ENCODE measurements at regions not wholly inside any gene's neighbourhood (a gene's known extent, or its start where the extent isn't known, plus 50 kb on each side); places are given as distances from the start of the nearest gene placed in this dataset.
"Not testable (repeated sequence)": the region's sequence is repeated elsewhere in the genome, so short reads cannot be mapped to it uniquely, and the experiment has no call there.

GRCh38 chr5:6246820-6247437 is 131.4 kb downstream of the MED10 start:
- Histone ChIP-seq H3K9me3 (ENCODE audit: severe bottlenecking) (peaks cover 24% of the 10 kb centered on the region), H3K36me3 (no peaks in the 10 kb centered on the region), H3K27ac (no peak overlapping the region), H3K4me3 (ENCODE audit: low read depth, low read length) (no peak overlapping the region), H3K27me3 (ENCODE audit: insufficient read depth, low read depth, severe bottlenecking) (peaks cover 100% of the 10 kb centered on the region)
- no peak for TF ChIP-seq CTCF (IDR thresholded peaks at IDR 0.05; ENCODE audit: low read depth, low read length)
- no peak for DNase-seq

GRCh38 chr5:6244339-6244714 is 134.0 kb downstream of the MED10 start:
- Histone ChIP-seq H3K36me3 (no peaks in the 10 kb centered on the region), H3K4me3 (ENCODE audit: low read depth, low read length) (no peak overlapping the region), H3K27ac (no peak overlapping the region), H3K27me3 (ENCODE audit: insufficient read depth, low read depth, severe bottlenecking) (peaks cover 82% of the 10 kb centered on the region), H3K9me3 (ENCODE audit: severe bottlenecking) (peaks cover 21% of the 10 kb centered on the region)
- DNase-seq = no peak
- TF ChIP-seq CTCF (IDR thresholded peaks at IDR 0.05; ENCODE audit: low read depth, low read length) = no peak

GRCh38 chr5:6243706-6244338 is 134.5 kb downstream of the MED10 start:
- peaks cover 16% of the 10 kb centered on the region for H3K9me3 ChIP-seq (ENCODE audit: severe bottlenecking)
- DNase-seq = no peak
- peaks cover 77% of the 10 kb centered on the region for H3K27me3 ChIP-seq (ENCODE audit: insufficient read depth, low read depth, severe bottlenecking)
- no peak overlapping the region for H3K4me3 ChIP-seq (ENCODE audit: low read depth, low read length)
- H3K27ac ChIP-seq = no peak overlapping the region
- TF ChIP-seq CTCF (IDR thresholded peaks at IDR 0.05; ENCODE audit: low read depth, low read length) = no peak
- H3K36me3 ChIP-seq = no peaks in the 10 kb centered on the region

- DNase-seq; H3K4me3 ChIP-seq (ENCODE audit: low read depth, low read length); H3K36me3 ChIP-seq; H3K27ac ChIP-seq: not testable (repeated sequence)
- peaks cover 16% of the 10 kb centered on the region for H3K9me3 ChIP-seq (ENCODE audit: severe bottlenecking)
- H3K27me3 ChIP-seq (ENCODE audit: insufficient read depth, low read depth, severe bottlenecking) = peaks cover 76% of the 10 kb centered on the region
These were observed 137.3 kb downstream of the MED10 start for GRCh38 chr5:6241056-6241455.

GRCh38 chr5:6236858-6237481 is 141.4 kb downstream of the MED10 start:
- H3K4me3 ChIP-seq (ENCODE audit: low read depth, low read length) = no peak overlapping the region
- TF ChIP-seq CTCF (IDR thresholded peaks at IDR 0.05; ENCODE audit: low read depth, low read length) = no peak
- no peak for DNase-seq
- H3K27me3 ChIP-seq (ENCODE audit: insufficient read depth, low read depth, severe bottlenecking) = peaks cover 69% of the 10 kb centered on the region
- H3K9me3 ChIP-seq (ENCODE audit: severe bottlenecking) = peaks cover 12% of the 10 kb centered on the region
- no peaks in the 10 kb centered on the region for H3K36me3 ChIP-seq
- no peak overlapping the region for H3K27ac ChIP-seq

- no peak for TF ChIP-seq CTCF (IDR thresholded peaks at IDR 0.05; ENCODE audit: low read depth, low read length)
- Histone ChIP-seq H3K9me3 (ENCODE audit: severe bottlenecking) (peaks cover 12% of the 10 kb centered on the region), H3K36me3 (no peaks in the 10 kb centered on the region), H3K27me3 (ENCODE audit: insufficient read depth, low read depth, severe bottlenecking) (peaks cover 75% of the 10 kb centered on the region), H3K4me3 (ENCODE audit: low read depth, low read length) (no peak overlapping the region), H3K27ac (no peak overlapping the region)
- no peak for DNase-seq
These were observed 142.1 kb downstream of the MED10 start for GRCh38 chr5:6236170-6236793.
